ENCODE measurements at regions not wholly inside any gene's neighbourhood (a gene's known extent, or its start where the extent isn't known, plus 50 kb on each side); places are given as distances from the start of the nearest gene placed in this dataset.
"Not testable (repeated sequence)": the region's sequence is repeated elsewhere in the genome, so short reads cannot be mapped to it uniquely, and the experiment has no call there.

DNA sequence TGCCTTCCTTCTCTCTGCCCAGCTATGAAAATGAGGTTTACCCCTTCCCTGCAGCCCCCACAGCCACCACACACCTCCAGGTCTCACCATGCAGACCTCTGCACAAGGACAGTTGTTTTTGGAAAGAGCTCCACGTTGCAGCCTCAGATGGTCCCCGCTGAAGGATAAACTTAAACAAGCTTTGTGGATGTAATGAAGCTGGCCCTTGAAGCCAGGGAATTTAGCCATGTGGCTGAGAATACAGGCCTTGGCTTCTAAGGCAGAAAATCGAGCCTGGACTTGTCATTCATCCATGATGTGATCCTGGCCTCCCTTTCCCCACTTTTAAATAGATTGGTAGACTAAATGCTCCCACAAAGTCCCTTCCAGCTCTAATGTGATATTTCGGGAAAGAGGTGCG lies 79.4 kb downstream of the TBX3 start:
- no peaks in the 10 kb centered on the region for H3K36me3 ChIP-seq (ENCODE audit: control insufficient read depth, insufficient read depth, low read length)
- FAIRE-seq (peak; percentile 72), DNase-seq (ENCODE audit: low read depth) (no peak)
- TF ChIP-seq, protein P1, sequence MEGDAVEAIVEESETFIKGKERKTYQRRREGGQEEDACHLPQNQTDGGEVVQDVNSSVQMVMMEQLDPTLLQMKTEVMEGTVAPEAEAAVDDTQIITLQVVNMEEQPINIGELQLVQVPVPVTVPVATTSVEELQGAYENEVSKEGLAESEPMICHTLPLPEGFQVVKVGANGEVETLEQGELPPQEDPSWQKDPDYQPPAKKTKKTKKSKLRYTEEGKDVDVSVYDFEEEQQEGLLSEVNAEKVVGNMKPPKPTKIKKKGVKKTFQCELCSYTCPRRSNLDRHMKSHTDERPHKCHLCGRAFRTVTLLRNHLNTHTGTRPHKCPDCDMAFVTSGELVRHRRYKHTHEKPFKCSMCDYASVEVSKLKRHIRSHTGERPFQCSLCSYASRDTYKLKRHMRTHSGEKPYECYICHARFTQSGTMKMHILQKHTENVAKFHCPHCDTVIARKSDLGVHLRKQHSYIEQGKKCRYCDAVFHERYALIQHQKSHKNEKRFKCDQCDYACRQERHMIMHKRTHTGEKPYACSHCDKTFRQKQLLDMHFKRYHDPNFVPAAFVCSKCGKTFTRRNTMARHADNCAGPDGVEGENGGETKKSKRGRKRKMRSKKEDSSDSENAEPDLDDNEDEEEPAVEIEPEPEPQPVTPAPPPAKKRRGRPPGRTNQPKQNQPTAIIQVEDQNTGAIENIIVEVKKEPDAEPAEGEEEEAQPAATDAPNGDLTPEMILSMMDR (IDR thresholded peaks at IDR 0.05; ENCODE audit: insufficient read depth, low read length, severe bottlenecking): no peak
- H3K4me3 ChIP-seq (ENCODE audit: low read depth, low read length): no peak overlapping the region
- no peaks in the 10 kb centered on the region for H3K27me3 ChIP-seq (ENCODE audit: control insufficient read depth, insufficient read depth, low read length)

DNA sequence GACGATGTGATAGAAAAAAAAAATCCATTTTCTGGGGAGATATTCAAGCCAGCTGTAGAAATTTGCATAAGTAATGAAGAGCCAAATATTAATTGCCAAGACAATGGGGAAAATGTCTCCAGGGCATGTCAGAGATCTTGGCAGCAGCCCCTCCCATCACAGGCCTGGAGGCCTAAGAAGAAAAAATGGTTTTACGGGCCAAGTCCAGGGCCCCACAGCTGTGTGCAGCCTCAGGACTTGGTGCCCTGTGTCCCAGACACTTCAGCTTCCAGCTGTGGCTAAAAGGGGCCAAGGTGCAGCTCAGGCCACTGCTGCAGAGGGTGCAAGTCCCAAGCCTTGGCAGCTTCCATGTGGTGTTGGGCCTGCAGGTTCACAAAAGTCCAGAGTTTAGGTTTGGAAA lies 83.4 kb downstream of the TBX3 start:
- not testable (repeated sequence) for FAIRE-seq; H3K4me3 ChIP-seq (ENCODE audit: low read depth, low read length); H3K36me3 ChIP-seq (ENCODE audit: control insufficient read depth, insufficient read depth, low read length); H3K27me3 ChIP-seq (ENCODE audit: control insufficient read depth, insufficient read depth, low read length); DNase-seq (ENCODE audit: low read depth)

DNA sequence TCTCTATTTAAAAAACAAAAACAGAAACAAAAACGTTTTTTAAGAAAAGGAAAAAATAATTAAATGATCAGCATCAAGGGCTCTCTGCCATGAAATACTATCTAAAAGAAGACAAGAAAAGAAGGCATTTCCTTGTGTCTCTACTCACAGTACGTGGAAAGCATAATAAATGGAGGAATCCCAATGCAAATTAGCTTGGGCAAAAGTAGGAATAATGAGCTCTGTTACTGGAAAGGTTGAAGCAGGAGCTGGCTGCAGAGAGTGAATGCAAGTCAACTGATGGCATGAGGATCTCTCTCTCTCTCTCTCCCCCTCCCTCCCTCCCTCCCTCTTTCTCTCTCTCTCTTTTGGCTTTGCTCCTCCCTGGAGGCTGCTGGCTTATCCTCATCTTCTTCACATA lies 85.9 kb downstream of the TBX3 start:
- H3K36me3 ChIP-seq (ENCODE audit: control insufficient read depth, insufficient read depth, low read length): no peaks in the 10 kb centered on the region
- no peak for DNase-seq (ENCODE audit: low read depth)
- no peak for FAIRE-seq
- H3K27me3 ChIP-seq (ENCODE audit: control insufficient read depth, insufficient read depth, low read length): no peaks in the 10 kb centered on the region
- H3K4me3 ChIP-seq (ENCODE audit: low read depth, low read length): no peak overlapping the region
- TF ChIP-seq, protein P1 (IDR thresholded peaks at IDR 0.05; ENCODE audit: insufficient read depth, low read length, severe bottlenecking): no peak

DNA sequence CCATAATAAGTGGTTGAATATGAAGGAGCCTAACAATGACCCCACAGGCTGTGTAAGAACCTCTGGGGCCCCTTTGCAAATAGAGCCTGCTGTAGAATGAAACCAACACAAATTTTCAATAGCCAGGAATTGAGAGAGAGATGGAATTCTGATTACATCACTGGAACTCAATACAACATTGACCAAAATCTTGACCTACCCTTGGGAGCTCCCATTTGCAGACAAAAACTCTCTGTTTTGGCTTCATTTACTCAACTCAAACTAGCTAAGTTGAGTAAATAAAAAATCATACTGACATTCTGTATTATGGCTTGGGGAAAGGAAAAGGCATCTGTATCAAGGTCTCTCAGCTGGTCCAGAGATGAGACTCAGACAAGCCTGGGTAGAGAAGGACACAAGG lies 91.0 kb downstream of the TBX3 start:
- Histone ChIP-seq H3K27me3 (ENCODE audit: control insufficient read depth, insufficient read depth, low read length) (no peaks in the 10 kb centered on the region), H3K36me3 (ENCODE audit: control insufficient read depth, insufficient read depth, low read length) (no peaks in the 10 kb centered on the region), H3K4me3 (ENCODE audit: low read depth, low read length) (no peak overlapping the region)
- no peak for DNase-seq (ENCODE audit: low read depth)
- FAIRE-seq: no peak
- TF ChIP-seq, protein P1 (IDR thresholded peaks at IDR 0.05; ENCODE audit: insufficient read depth, low read length, severe bottlenecking): no peak

DNA sequence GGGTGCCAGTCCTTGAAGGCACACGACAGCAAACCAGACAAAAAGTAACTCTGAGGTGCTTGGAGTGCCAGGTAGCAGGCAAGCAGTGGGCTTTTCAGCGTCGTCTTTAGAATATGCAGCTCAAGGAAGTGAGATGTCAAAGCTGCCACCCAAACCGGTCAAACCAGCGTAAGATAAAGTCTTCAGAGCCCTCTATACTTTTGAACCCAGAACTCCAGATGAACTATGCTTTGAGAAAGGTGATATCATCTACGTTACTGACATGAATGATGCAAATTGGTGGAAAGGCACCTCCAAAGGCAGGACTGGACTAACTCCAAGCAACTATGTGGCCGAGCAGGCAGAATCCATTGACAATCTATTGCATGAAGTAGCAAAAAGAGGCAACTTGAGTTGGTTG lies 95.9 kb downstream of the TBX3 start:
- TF ChIP-seq, protein P1 (IDR thresholded peaks at IDR 0.05; ENCODE audit: insufficient read depth, low read length, severe bottlenecking): no peak
- peak; percentile 4 for DNase-seq (ENCODE audit: low read depth)
- FAIRE-seq: no peak
- Histone ChIP-seq H3K27me3 (ENCODE audit: control insufficient read depth, insufficient read depth, low read length) (no peaks in the 10 kb centered on the region), H3K36me3 (ENCODE audit: control insufficient read depth, insufficient read depth, low read length) (no peaks in the 10 kb centered on the region), H3K4me3 (ENCODE audit: low read depth, low read length) (no peak overlapping the region)

DNA sequence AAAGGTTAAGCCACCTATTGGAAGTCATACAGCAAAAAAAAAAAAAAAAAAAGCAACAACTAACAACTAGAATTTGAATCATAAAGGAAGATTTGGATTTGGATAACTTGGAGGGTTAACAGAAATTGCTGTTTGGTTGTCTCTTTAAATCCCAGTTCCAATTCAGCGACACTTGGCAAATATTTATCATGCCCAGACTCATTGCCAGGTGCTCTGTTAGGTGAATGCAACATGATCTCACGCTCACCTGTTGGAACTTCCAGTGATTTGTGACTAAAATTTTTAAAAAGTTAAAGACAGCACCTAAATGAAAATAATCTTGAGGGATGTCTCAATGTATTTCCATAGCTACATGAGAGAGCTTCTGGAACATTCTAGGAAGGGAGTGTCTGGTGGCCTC lies 103.7 kb downstream of the TBX3 start:
- H3K36me3 ChIP-seq (ENCODE audit: control insufficient read depth, insufficient read depth, low read length): no peaks in the 10 kb centered on the region
- H3K4me3 ChIP-seq (ENCODE audit: low read depth, low read length): no peak overlapping the region
- FAIRE-seq (no peak), DNase-seq (ENCODE audit: low read depth) (no peak)
- TF ChIP-seq, protein P1 (IDR thresholded peaks at IDR 0.05; ENCODE audit: insufficient read depth, low read length, severe bottlenecking): no peak
- H3K27me3 ChIP-seq (ENCODE audit: control insufficient read depth, insufficient read depth, low read length): no peaks in the 10 kb centered on the region

Data from bronchial epithelial cell (primary cell).